B cell (primary cell): ENCODE measurements at regions not wholly inside any gene's neighbourhood (a gene's known extent, or its start where the extent isn't known, plus 50 kb on each side); places are given as distances from the start of the nearest gene placed in this dataset.

ENCODE experiments used
- ATAC-seq: fragments of 200-7000 bp; cut with Tn5 transposase; one replicate; pipeline ENCODE4 v1.10.0; 2021; ENCODE audit warnings: low read depth, mild to moderate bottlenecking, moderate number of reproducible peaks, moderate library complexity
- CTCF ChIA-PET: fragments of 350-600 bp; sonication (Branson Sonifier 250); formaldehyde crosslinking; loops from one replicate; lab custom pipeline; 2021; ENCODE audit warnings: antibody characterized with exemption, inconsistent platforms; lab: Charles Lee
- POLR2A ChIA-PET: fragments of 350-600 bp; sonication (Branson Sonifier 250); formaldehyde crosslinking; loops from one replicate; lab custom pipeline; 2021; ENCODE audit warnings: antibody characterized with exemption; lab: Charles Lee
- DNase-seq: peaks from one replicate; pipeline ENCODE4 v3.0.0; 2013
- H2AFZ ChIP-seq: 2 replicates; pipeline ENCODE4 v1.6.1; 2012; ENCODE audit warnings: mild to moderate bottlenecking, low read depth, low read length; ENCODE audit not compliant: insufficient read depth, poor library complexity, severe bottlenecking
- H3K27ac ChIP-seq, 2 donors: 1 replicate in 1 of 2; 2 replicates in 1 of 2; pipeline ENCODE4 v1.5.1; 2012 to 2013; ENCODE audit warnings: low read length in 2 of 2, mild to moderate bottlenecking in 2 of 2, moderate library complexity in 1 of 2
- H3K27me3 ChIP-seq, 4 experiments: fragments of 200-600 bp in 1 of 4; sonication (generic) in 1 of 4; replicated peaks in 1 of 4; 1 replicate in 2 of 4; 2 replicates in 2 of 4; pipeline versions ENCODE4 v1.6.1 to v1.7.0; 2013 to 2016; ENCODE audit warnings: low read length in 3 of 4, mild to moderate bottlenecking in 2 of 4, mixed read lengths in 1 of 4, moderate library complexity in 1 of 4; ENCODE audit not compliant: insufficient read depth in 4 of 4, control insufficient read depth in 3 of 4; ENCODE audit errors: control extremely low read depth in 1 of 4
- H3K36me3 ChIP-seq, 2 experiments: replicated peaks in 1 of 2; 1 replicate in 1 of 2; 2 replicates in 1 of 2; pipeline versions ENCODE4 v1.6.1 to v1.7.1; 2013; ENCODE audit warnings: low read length in 1 of 2; ENCODE audit not compliant: insufficient read depth in 2 of 2, control insufficient read depth in 1 of 2; ENCODE audit errors: control extremely low read depth in 1 of 2, extremely low read depth in 1 of 2
- H3K4me1 ChIP-seq, 2 donors: fragments of 200-600 bp in 1 of 2; sonication (generic) in 1 of 2; 1 replicate in 1 of 2; 2 replicates in 1 of 2; pipeline versions ENCODE4 v1.5.1 to v1.6.1; 2013 to 2017; ENCODE audit warnings: low read length in 2 of 2; ENCODE audit not compliant: control insufficient read depth in 2 of 2, insufficient read depth in 2 of 2
- H3K4me2 ChIP-seq: replicated peaks from 2 replicates; pipeline ENCODE3; 2012; ENCODE audit warnings: mild to moderate bottlenecking, low read depth, low read length; ENCODE audit not compliant: poor library complexity, severe bottlenecking
- H3K4me3 ChIP-seq, 5 experiments: fragments of 200-600 bp in 1 of 5; sonication (generic) in 1 of 5; 1 replicate in 3 of 5; 2 replicates in 2 of 5; pipeline versions ENCODE4 v1.5.1 to v1.7.0; 2011 to 2016; ENCODE audit warnings: low read length in 4 of 5, mild to moderate bottlenecking in 4 of 5, low read depth in 2 of 5, control low read depth in 1 of 5, moderate library complexity in 1 of 5; ENCODE audit not compliant: insufficient read depth in 1 of 5; ENCODE audit errors: control extremely low read depth in 1 of 5, extremely low read depth in 1 of 5
- H3K79me2 ChIP-seq: fragments of 200-600 bp; sonication (generic); one replicate; pipeline ENCODE4 v1.6.0; 2016; ENCODE audit warnings: low read length; ENCODE audit not compliant: control insufficient read depth, insufficient read depth
- H3K9ac ChIP-seq: fragments of 200-600 bp; sonication (generic); 2 replicates; pipeline ENCODE4 v1.6.1; 2017; ENCODE audit warnings: mild to moderate bottlenecking, low read length, moderate library complexity
- H3K9me3 ChIP-seq, 3 donors: one replicate each; pipeline versions ENCODE4 v1.6.1 to v1.7.1; 2013; ENCODE audit warnings: low read length in 2 of 3; ENCODE audit not compliant: control insufficient read depth in 2 of 3, insufficient read depth in 1 of 3; ENCODE audit errors: control extremely low read depth in 1 of 3
- H4K20me1 ChIP-seq: 2 replicates; pipeline ENCODE4 v1.6.0; 2012; ENCODE audit warnings: mild to moderate bottlenecking, low read length; ENCODE audit not compliant: insufficient read depth, control insufficient read depth, poor library complexity, severe bottlenecking
- H3K27ac Mint-ChIP-seq: one replicate; pipeline ENCODE4 v1.8.0; 2021; ENCODE audit warnings: mixed read lengths
- H3K27me3 Mint-ChIP-seq: one replicate; pipeline ENCODE4 v1.8.0; 2021; ENCODE audit warnings: mixed read lengths
- H3K4me1 Mint-ChIP-seq: one replicate; pipeline ENCODE4 v1.8.0; 2021; ENCODE audit warnings: mixed read lengths
- H3K4me3 Mint-ChIP-seq: one replicate; pipeline ENCODE4 v1.8.0; 2021; ENCODE audit warnings: mixed read lengths
- H3K9me3 Mint-ChIP-seq: one replicate; pipeline ENCODE4 v1.8.0; 2022; ENCODE audit warnings: mixed read lengths; ENCODE audit not compliant: insufficient read depth
- CTCF ChIP-seq: fragments of 200-600 bp; IDR thresholded peaks from one replicate; pipeline ENCODE4 v1.8.0; 2022; ENCODE audit warnings: antibody characterized with exemption, mild to moderate bottlenecking
- EZH2 ChIP-seq: IDR thresholded peaks from 2 replicates; pipeline ENCODE4 v1.6.1; 2012; ENCODE audit warnings: borderline replicate concordance, low read depth, mild to moderate bottlenecking, moderate library complexity, low read length; ENCODE audit not compliant: insufficient read depth, poor library complexity, severe bottlenecking
- WGBS: methylation state at CpG from one replicate; pipeline ENCODE4 v1.1.5; 2013; ENCODE audit warnings: missing lambda C conversion rate; ENCODE audit not compliant: insufficient coverage; 5-methylcytosine and 5-hydroxymethylcytosine counted together
- intact Hi-C: fragments of 100-400 bp; cut with micrococcal nuclease; formaldehyde crosslinking; loops from one replicate; pipeline ENCODE4 v1.10.0; 2022

DNA sequence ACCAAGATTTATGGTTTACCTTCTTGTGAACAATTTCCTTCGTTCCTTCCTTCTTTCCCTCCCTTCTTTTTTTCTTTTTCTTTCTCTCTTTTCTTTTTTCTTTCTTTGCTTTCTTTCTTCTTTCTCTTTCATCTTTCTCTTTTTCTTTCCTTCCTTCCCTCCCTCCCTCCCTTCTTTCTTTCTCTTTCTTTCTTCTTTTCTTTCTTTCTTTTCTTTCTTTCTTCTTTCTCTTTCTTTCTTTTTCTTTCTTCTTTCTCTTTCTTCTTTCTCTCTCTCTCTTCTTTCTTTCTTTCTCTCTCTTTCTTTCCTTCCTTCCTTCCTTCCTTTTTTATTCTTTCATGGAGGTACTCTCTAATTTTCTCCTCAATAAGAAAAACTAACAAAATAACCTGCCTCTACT lies 462.1 kb upstream of the ATP2B1 start:
- POLR2A ChIA-PET: no interaction called here
- intact Hi-C loops: no loop called here
- H3K4me1 ChIP-seq: no peaks in the 10 kb centered on the region
- no peaks in the 10 kb centered on the region for H3K9me3 ChIP-seq
- H3K4me2 ChIP-seq: no peak overlapping the region
- Mint-ChIP-seq H3K4me3 (no peak overlapping the region), H3K27me3 (peaks cover 10% of the 10 kb centered on the region), H3K27ac (no peak overlapping the region), H3K9me3 (no peaks in the 10 kb centered on the region), H3K4me1 (no peaks in the 10 kb centered on the region)
- H3K9ac ChIP-seq: no peak overlapping the region
- H3K36me3 ChIP-seq: no peaks in the 10 kb centered on the region
- CTCF ChIA-PET: no interaction called here
- WGBS: 100% methylated on average over 1 of the region's 1 CpG
- ATAC-seq (no peak), DNase-seq (no peak)
- no peaks in the 10 kb centered on the region for H3K79me2 ChIP-seq
- H4K20me1 ChIP-seq: no peaks in the 10 kb centered on the region
- H3K27me3 ChIP-seq: no peaks in the 10 kb centered on the region
- TF ChIP-seq CTCF (peak; percentile 36), EZH2 (no peak)
- no peak overlapping the region for H3K4me3 ChIP-seq
- H2AFZ ChIP-seq: no peak overlapping the region
- H3K27ac ChIP-seq: no peak overlapping the region

DNA sequence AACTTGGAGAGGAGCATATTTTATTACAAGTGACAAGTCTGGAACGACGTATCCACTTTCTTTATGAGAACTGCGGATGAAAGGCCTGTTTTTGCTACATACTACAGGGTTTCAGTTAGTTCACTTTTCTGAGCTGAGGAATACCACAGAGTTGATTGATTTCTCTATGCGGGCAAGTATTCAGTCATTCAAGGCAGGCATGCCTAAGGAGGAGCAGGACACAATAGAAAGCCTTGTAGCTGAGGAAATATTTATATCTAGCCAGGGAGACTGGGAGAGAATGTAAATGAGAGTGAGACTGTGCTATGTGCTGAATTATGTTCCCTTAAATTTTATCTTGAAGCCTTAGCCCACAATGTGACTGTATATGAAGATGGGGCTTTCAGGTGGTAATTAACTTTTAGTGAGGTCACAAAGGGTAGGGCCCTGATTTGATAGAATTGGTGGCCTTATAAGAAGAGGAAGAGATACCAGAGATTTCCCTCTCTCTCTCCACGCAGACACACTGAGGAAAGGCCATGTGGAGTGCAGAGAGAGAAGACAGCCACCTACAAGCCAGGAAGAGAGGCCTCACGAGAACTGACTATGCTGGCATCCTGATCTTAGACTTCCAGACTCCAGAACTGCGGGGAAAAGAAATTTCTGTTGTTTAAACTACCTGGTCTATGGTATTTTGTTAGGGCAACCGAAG lies 459.0 kb upstream of the ATP2B1 start:
- H2AFZ ChIP-seq: no peak overlapping the region
- H3K27ac ChIP-seq: no peak overlapping the region
- no peaks in the 10 kb centered on the region for H3K36me3 ChIP-seq
- WGBS: 98% methylated on average over 5 of the region's 8 CpGs
- no peak overlapping the region for H3K4me3 Mint-ChIP-seq
- ChIA-PET POLR2A (no interaction called here), CTCF (interaction anchor here (1.6 kb wide), 1 partner anchor 65 kb away, joined by 3 read pairs; no protein-coding TSS in a partner anchor)
- no peak for ATAC-seq
- H3K27me3 ChIP-seq: no peaks in the 10 kb centered on the region
- H3K79me2 ChIP-seq: no peaks in the 10 kb centered on the region
- H3K9me3 ChIP-seq: no peaks in the 10 kb centered on the region
- no peak overlapping the region for H3K4me2 ChIP-seq
- TF ChIP-seq CTCF: no peak
- no peak for TF ChIP-seq EZH2
- no peaks in the 10 kb centered on the region for H4K20me1 ChIP-seq
- no peak overlapping the region for H3K4me3 ChIP-seq
- DNase-seq: no peak
- H3K4me1 Mint-ChIP-seq: no peaks in the 10 kb centered on the region
- no peaks in the 10 kb centered on the region for H3K9me3 Mint-ChIP-seq
- intact Hi-C loops: no loop called here
- H3K4me1 ChIP-seq: no peaks in the 10 kb centered on the region
- no peak overlapping the region for H3K9ac ChIP-seq
- peaks cover 2% of the 10 kb centered on the region for H3K27me3 Mint-ChIP-seq
- no peak overlapping the region for H3K27ac Mint-ChIP-seq
